GM10266 (cell line): ENCODE measurements at regions not wholly inside any gene's neighbourhood (a gene's known extent, or its start where the extent isn't known, plus 50 kb on each side); places are given as distances from the start of the nearest gene placed in this dataset.
A peak's percentile ranks its signal among the peaks of the same experiment; 100 is the strongest.

Source experiments
- DNase-seq: peaks from one replicate; pipeline ENCODE4 v3.0.0; 2012; ENCODE audit errors: extremely low spot score
- TF ChIP-seq, protein P1 (sequence below): IDR thresholded peaks from 2 replicates; pipeline ENCODE4 v1.5.1; 2012; ENCODE audit warnings: mild to moderate bottlenecking, low read depth; ENCODE audit not compliant: control insufficient read depth, insufficient read depth; ENCODE audit errors: missing control alignments

GRCh38 chr2:205908212-205909183, 177.5 kb downstream of the INO80D start:
- TF ChIP-seq, protein P1, sequence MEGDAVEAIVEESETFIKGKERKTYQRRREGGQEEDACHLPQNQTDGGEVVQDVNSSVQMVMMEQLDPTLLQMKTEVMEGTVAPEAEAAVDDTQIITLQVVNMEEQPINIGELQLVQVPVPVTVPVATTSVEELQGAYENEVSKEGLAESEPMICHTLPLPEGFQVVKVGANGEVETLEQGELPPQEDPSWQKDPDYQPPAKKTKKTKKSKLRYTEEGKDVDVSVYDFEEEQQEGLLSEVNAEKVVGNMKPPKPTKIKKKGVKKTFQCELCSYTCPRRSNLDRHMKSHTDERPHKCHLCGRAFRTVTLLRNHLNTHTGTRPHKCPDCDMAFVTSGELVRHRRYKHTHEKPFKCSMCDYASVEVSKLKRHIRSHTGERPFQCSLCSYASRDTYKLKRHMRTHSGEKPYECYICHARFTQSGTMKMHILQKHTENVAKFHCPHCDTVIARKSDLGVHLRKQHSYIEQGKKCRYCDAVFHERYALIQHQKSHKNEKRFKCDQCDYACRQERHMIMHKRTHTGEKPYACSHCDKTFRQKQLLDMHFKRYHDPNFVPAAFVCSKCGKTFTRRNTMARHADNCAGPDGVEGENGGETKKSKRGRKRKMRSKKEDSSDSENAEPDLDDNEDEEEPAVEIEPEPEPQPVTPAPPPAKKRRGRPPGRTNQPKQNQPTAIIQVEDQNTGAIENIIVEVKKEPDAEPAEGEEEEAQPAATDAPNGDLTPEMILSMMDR, result no peak
- no peak for DNase-seq

DNA sequence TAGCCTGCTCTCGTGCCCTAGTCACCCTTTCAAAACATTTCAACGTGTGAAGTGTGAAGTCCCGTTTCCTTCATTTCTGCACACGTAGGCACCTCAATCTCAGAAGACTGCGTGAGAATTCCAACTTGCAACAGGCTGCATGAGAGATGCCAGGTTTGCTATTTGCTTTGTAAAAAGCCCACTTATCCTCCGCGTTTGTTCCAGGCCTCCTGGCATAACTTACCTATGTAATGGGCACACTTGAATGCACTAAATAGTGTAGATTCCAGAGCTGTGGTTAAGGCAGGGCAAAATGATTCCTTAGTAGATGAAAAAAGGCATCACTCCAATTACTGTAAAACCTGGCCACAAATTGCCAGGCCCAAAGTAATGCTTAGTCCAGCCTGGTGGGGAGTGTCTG, 179.6 kb downstream of the INO80D start:
- no peak for DNase-seq

DNA sequence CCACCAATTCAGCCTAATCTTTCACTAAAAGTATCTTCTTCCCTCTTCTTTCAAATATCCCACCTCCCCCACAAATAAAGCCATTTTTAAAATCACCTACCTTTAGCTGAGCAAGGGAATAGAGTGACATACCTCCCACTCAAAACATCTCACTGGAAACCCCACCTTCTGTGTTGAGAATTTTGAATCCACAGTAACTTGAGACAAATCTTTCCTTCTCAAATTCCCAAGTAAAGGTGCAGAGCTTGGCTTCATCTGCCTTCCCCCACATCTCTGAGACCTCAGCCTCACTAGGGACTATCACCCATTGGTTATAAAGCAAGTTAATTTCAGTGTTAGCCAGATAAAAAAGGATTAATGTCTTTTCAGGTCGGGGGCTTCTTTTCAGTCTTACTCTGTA, 180.4 kb downstream of the INO80D start:
- TF ChIP-seq, protein P1, result no peak
- DNase-seq, result no peak

More for the DNA sequence above, 179.6 kb downstream of the INO80D start:
- TF ChIP-seq, protein P1, result no peak

GRCh38 chr2:205904873-205905272, 181.1 kb downstream of the INO80D start:
- DNase-seq, result no peak
- TF ChIP-seq, protein P1, result no peak

- DNase-seq, result peak; percentile 32
- TF ChIP-seq, protein P1, result peak; percentile 43
Observed at GRCh38 chr2:205903549-205904129, 182.3 kb downstream of the INO80D start.

GRCh38 chr2:205902900-205903237, 183.1 kb downstream of the INO80D start:
- no peak for DNase-seq

More at GRCh38 chr2:205902900-205903237, 183.1 kb downstream of the INO80D start:
- TF ChIP-seq, protein P1, result no peak
